ENCODE measurements at regions not wholly inside any gene's neighbourhood (a gene's known extent, or its start where the extent isn't known, plus 50 kb on each side); places are given as distances from the start of the nearest gene placed in this dataset.

DNA sequence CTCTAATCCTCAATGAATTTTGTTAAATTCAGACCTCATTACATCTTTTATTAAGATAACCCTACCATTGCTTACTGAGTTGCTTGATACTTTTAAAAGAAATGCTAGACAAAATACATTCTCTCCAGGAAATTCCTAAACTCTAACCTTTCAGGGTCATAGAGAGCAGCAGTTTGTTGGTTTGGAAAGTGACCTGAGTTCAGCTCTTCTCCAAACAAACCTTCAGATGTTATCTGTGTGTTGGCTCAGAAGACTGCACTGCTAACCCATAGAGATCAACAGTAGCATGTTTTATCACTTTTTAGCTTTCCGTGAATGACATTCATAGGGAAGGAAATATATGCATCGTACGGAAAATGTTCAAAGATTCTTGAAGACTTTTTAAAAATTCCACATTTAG is 101.8 kb upstream of the VEGFC start:
- intact Hi-C loops (cut with micrococcal nuclease): no loop called here
- Histone ChIP-seq H3K9me3 (ENCODE audit: control insufficient read depth, insufficient read depth, low read length) (no peaks in the 10 kb centered on the region), H3K27me3 (ENCODE audit: control insufficient read depth, insufficient read depth, low read length) (no peaks in the 10 kb centered on the region), H3K27ac (ENCODE audit: low read length) (no peak overlapping the region), H3K36me3 (ENCODE audit: control insufficient read depth, insufficient read depth, low read length) (no peaks in the 10 kb centered on the region), H3K4me1 (ENCODE audit: control insufficient read depth, insufficient read depth, low read length) (no peaks in the 10 kb centered on the region), H3K4me3 (ENCODE audit: low read length) (no peak overlapping the region)
- Mint-ChIP-seq H3K4me3 (no peak overlapping the region), H3K9me3 (peaks cover 5 to 9% of the 10 kb centered on the region in 2 donors), H3K4me1 (no peaks in the 10 kb centered on the region), H3K36me3 (no peaks in the 10 kb centered on the region), H3K27ac (no peak overlapping the region), H3K27me3 (ENCODE audit: low read depth in 2 of 2) (no peaks in the 10 kb centered on the region)
- TF ChIP-seq CTCF (IDR thresholded peaks at IDR 0.05): no peak
- WGBS (ENCODE audit: insufficient coverage): no CpG with 5 or more reads among the region's 3 CpGs
- ATAC-seq (no peak), DNase-seq (no peak)

DNA sequence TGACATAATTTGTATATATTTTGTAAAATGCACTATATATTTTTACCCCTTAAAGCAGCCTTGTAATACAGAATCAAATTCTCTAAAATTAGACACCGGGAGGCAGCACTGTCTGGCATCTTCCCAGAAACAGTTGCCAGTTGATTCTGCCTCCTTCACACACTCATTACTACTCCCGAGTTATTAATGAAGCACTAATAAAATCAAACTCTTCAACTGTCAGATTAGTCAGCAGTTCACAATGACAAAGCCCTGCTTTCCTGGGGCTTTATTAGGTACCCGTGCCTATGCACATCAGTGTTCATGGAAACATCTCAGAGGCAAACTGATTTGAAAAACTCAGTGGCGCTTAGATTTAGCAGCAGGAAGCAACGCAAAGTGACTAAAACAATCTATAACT is 103.5 kb upstream of the VEGFC start:
- no peaks in the 10 kb centered on the region for H3K4me1 ChIP-seq (ENCODE audit: control insufficient read depth, insufficient read depth, low read length)
- H3K4me1 Mint-ChIP-seq: no peaks in the 10 kb centered on the region
- intact Hi-C loops (cut with micrococcal nuclease): no loop called here
- no peak for TF ChIP-seq CTCF (IDR thresholded peaks at IDR 0.05)
- H3K36me3 ChIP-seq (ENCODE audit: control insufficient read depth, insufficient read depth, low read length): no peaks in the 10 kb centered on the region
- no peaks in the 10 kb centered on the region for H3K36me3 Mint-ChIP-seq
- peaks cover 3 to 5% of the 10 kb centered on the region in 2 donors for H3K9me3 Mint-ChIP-seq
- no peaks in the 10 kb centered on the region for H3K27me3 Mint-ChIP-seq (ENCODE audit: low read depth in 2 of 2)
- H3K4me3 Mint-ChIP-seq: no peak overlapping the region
- WGBS (ENCODE audit: insufficient coverage): 83% methylated on average over 3 of the region's 5 CpGs
- H3K4me3 ChIP-seq (ENCODE audit: low read length): no peak overlapping the region
- ATAC-seq (no peak), DNase-seq (no peak)
- no peaks in the 10 kb centered on the region for H3K9me3 ChIP-seq (ENCODE audit: control insufficient read depth, insufficient read depth, low read length)
- H3K27ac ChIP-seq (ENCODE audit: low read length): no peak overlapping the region
- no peak overlapping the region for H3K27ac Mint-ChIP-seq
- H3K27me3 ChIP-seq (ENCODE audit: control insufficient read depth, insufficient read depth, low read length): no peaks in the 10 kb centered on the region

GRCh38 chr4:176897226-176897625 is 104.5 kb upstream of the VEGFC start:
- no peaks in the 10 kb centered on the region for H3K36me3 Mint-ChIP-seq
- no peaks in the 10 kb centered on the region for H3K9me3 ChIP-seq (ENCODE audit: control insufficient read depth, insufficient read depth, low read length)
- no peak for TF ChIP-seq CTCF (IDR thresholded peaks at IDR 0.05)
- no peaks in the 10 kb centered on the region for H3K27me3 ChIP-seq (ENCODE audit: control insufficient read depth, insufficient read depth, low read length)
- no peak for DNase-seq
- intact Hi-C loops (cut with micrococcal nuclease): no loop called here
- no peaks in the 10 kb centered on the region for H3K4me1 ChIP-seq (ENCODE audit: control insufficient read depth, insufficient read depth, low read length)
- H3K36me3 ChIP-seq (ENCODE audit: control insufficient read depth, insufficient read depth, low read length): no peaks in the 10 kb centered on the region
- no peak for ATAC-seq
- H3K27me3 Mint-ChIP-seq (ENCODE audit: low read depth in 2 of 2): no peaks in the 10 kb centered on the region
- H3K4me3 ChIP-seq (ENCODE audit: low read length): no peak overlapping the region
- no peak overlapping the region for H3K27ac ChIP-seq (ENCODE audit: low read length)
- no peak overlapping the region for H3K27ac Mint-ChIP-seq
- H3K4me3 Mint-ChIP-seq: no peak overlapping the region
- WGBS (ENCODE audit: insufficient coverage): 32% methylated on average over 2 of the region's 2 CpGs
- H3K9me3 Mint-ChIP-seq: peaks cover 3% of the 10 kb centered on the region in 2 donors
- no peaks in the 10 kb centered on the region for H3K4me1 Mint-ChIP-seq

DNA sequence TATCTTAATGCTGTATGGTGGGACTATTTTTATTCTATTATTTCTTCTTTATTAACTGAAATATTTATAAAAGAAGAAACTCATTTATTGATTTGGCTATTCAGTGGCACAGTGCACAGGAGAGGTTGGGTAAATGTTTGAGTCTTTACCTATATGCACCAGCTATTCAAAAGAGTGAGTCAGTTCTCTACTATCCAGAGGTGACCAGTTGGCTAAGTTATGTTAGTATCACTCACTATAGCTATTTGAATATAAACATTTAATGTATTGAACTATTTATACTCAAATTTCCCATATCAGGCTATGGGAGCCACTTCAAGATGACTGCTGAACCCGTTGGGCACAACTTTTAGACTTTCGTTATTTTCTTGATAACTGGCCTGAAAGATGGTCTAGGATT is 106.1 kb upstream of the VEGFC start:
- H3K9me3 Mint-ChIP-seq: peaks cover 3% of the 10 kb centered on the region in 2 donors
- Histone ChIP-seq H3K27me3 (ENCODE audit: control insufficient read depth, insufficient read depth, low read length) (no peaks in the 10 kb centered on the region), H3K4me3 (ENCODE audit: low read length) (no peak overlapping the region), H3K27ac (ENCODE audit: low read length) (no peak overlapping the region), H3K4me1 (ENCODE audit: control insufficient read depth, insufficient read depth, low read length) (no peaks in the 10 kb centered on the region), H3K9me3 (ENCODE audit: control insufficient read depth, insufficient read depth, low read length) (no peaks in the 10 kb centered on the region), H3K36me3 (ENCODE audit: control insufficient read depth, insufficient read depth, low read length) (no peaks in the 10 kb centered on the region)
- H3K27me3 Mint-ChIP-seq (ENCODE audit: low read depth in 2 of 2): no peaks in the 10 kb centered on the region
- intact Hi-C loops (cut with micrococcal nuclease): no loop called here
- H3K4me1 Mint-ChIP-seq: no peaks in the 10 kb centered on the region
- TF ChIP-seq CTCF (IDR thresholded peaks at IDR 0.05): no peak
- DNase-seq: no peak
- no peak overlapping the region for H3K4me3 Mint-ChIP-seq
- 90% methylated on average over 2 of the region's 2 CpGs for WGBS (ENCODE audit: insufficient coverage)
- ATAC-seq: no peak
- no peaks in the 10 kb centered on the region for H3K36me3 Mint-ChIP-seq
- H3K27ac Mint-ChIP-seq: no peak overlapping the region

Measured in natural killer cell (primary cell).